CD4-positive, alpha-beta T cell (primary cell): ENCODE measurements at regions not wholly inside any gene's neighbourhood (a gene's known extent, or its start where the extent isn't known, plus 50 kb on each side); places are given as distances from the start of the nearest gene placed in this dataset.

Experiments used
- ATAC-seq: fragments of 200-7000 bp; cut with Tn5 transposase; one replicate; pipeline ENCODE4 v1.10.0; 2022; ENCODE audit warnings: mild to moderate bottlenecking; ENCODE audit not compliant: poor library complexity
- CTCF ChIA-PET: fragments of 350-600 bp; sonication (Branson Sonifier 250); formaldehyde crosslinking; loops from one replicate; lab custom pipeline; 2021; ENCODE audit warnings: antibody characterized with exemption, inconsistent platforms; lab: Charles Lee
- POLR2A ChIA-PET: fragments of 350-600 bp; sonication (Branson Sonifier 250); formaldehyde crosslinking; loops from one replicate; lab custom pipeline; 2021; ENCODE audit warnings: antibody characterized with exemption, inconsistent platforms; lab: Charles Lee
- DNase-seq, 14 experiments: peaks; one replicate each; pipeline ENCODE4 v3.0.0-alpha.2; 2013 to 2020; ENCODE audit warnings: mixed read lengths in 2 of 14
- H3K27ac ChIP-seq, 2 donors: one replicate each; pipeline versions ENCODE4 v1.5.1 to v1.7.0; 2013; ENCODE audit warnings: low read length in 2 of 2, low read depth in 1 of 2, mild to moderate bottlenecking in 1 of 2
- H3K27me3 ChIP-seq, 2 experiments: 1 replicate in 1 of 2; 2 replicates in 1 of 2; pipeline versions ENCODE4 v1.6.1 to v1.7.0; 2013; ENCODE audit warnings: low read length in 2 of 2, control low read depth in 1 of 2, mild to moderate bottlenecking in 1 of 2, moderate library complexity in 1 of 2; ENCODE audit not compliant: insufficient read depth in 2 of 2, control insufficient read depth in 1 of 2
- H3K36me3 ChIP-seq: one replicate; pipeline ENCODE4 v1.6.1; 2013; ENCODE audit warnings: low read length, control low read depth; ENCODE audit not compliant: insufficient read depth
- H3K4me1 ChIP-seq: one replicate; pipeline ENCODE4 v1.6.1; 2013; ENCODE audit warnings: low read length, control low read depth; ENCODE audit not compliant: insufficient read depth
- H3K4me3 ChIP-seq: one replicate; pipeline ENCODE4 v1.5.1; 2013; ENCODE audit warnings: mild to moderate bottlenecking, low read length, moderate library complexity
- H3K9me3 ChIP-seq, 2 experiments: 1 replicate in 1 of 2; 2 replicates in 1 of 2; pipeline versions ENCODE4 v1.6.1 to v1.7.0; 2013; ENCODE audit warnings: low read length in 2 of 2, mild to moderate bottlenecking in 2 of 2, control low read depth in 1 of 2, moderate library complexity in 1 of 2; ENCODE audit not compliant: control insufficient read depth in 1 of 2, insufficient read depth in 1 of 2
- H3K27ac Mint-ChIP-seq: one replicate; pipeline ENCODE4 v1.8.0; 2020; ENCODE audit warnings: mixed read lengths
- H3K27me3 Mint-ChIP-seq: one replicate; pipeline ENCODE4 v1.8.0; 2021; ENCODE audit warnings: mixed read lengths
- H3K36me3 Mint-ChIP-seq: one replicate; pipeline ENCODE4 v1.8.0; 2021; ENCODE audit warnings: low read depth, mixed read lengths
- H3K4me1 Mint-ChIP-seq: one replicate; pipeline ENCODE4 v1.8.0; 2021; ENCODE audit warnings: low read depth, mixed read lengths
- H3K4me3 Mint-ChIP-seq: one replicate; pipeline ENCODE4 v1.8.0; 2020; ENCODE audit warnings: mild to moderate bottlenecking, mixed read lengths
- H3K9me3 Mint-ChIP-seq: one replicate; pipeline ENCODE4 v1.8.0; 2020; ENCODE audit warnings: mixed read lengths
- CTCF ChIP-seq: fragments of 200-600 bp; IDR thresholded peaks from one replicate; pipeline ENCODE4 v1.8.0; 2022; ENCODE audit warnings: antibody characterized with exemption, mild to moderate bottlenecking
- intact Hi-C, 2 experiments: fragments of 100-400 bp; cut with DNase I in 1 of 2; cut with micrococcal nuclease in 1 of 2; formaldehyde crosslinking; loops; one replicate each; pipeline versions ENCODE4 v1.15.1 to v1.9.0; 2023 to 2025; cut with DNase I, micrococcal nuclease

- H3K4me3 Mint-ChIP-seq, result no peak overlapping the region
- no peak overlapping the region for H3K27ac Mint-ChIP-seq
- Histone ChIP-seq H3K9me3 (peaks cover 0 to 44% of the 10 kb centered on the region in 2 experiments), H3K4me3 (no peak overlapping the region), H3K27me3 (no peaks in the 10 kb centered on the region), H3K27ac (no peak overlapping the region), H3K36me3 (no peaks in the 10 kb centered on the region), H3K4me1 (no peaks in the 10 kb centered on the region)
- H3K9me3 Mint-ChIP-seq, result peaks cover 7% of the 10 kb centered on the region
- intact Hi-C loops, result no loop called here
- H3K27me3 Mint-ChIP-seq, result no peaks in the 10 kb centered on the region
- POLR2A ChIA-PET, result no interaction called here
- CTCF ChIA-PET, result no interaction called here
- no peaks in the 10 kb centered on the region for H3K4me1 Mint-ChIP-seq
- no peaks in the 10 kb centered on the region for H3K36me3 Mint-ChIP-seq
- ATAC-seq (no peak), DNase-seq (no peak)
- no peak for TF ChIP-seq CTCF
Measured at GRCh38 chr5:3349704-3350565, 245.7 kb upstream of the IRX1 start.

- Mint-ChIP-seq H3K27me3 (no peaks in the 10 kb centered on the region), H3K36me3 (no peaks in the 10 kb centered on the region), H3K27ac (no peak overlapping the region), H3K4me3 (no peak overlapping the region), H3K9me3 (peaks cover 9% of the 10 kb centered on the region), H3K4me1 (no peaks in the 10 kb centered on the region)
- CTCF ChIA-PET, result no interaction called here
- no peak for DNase-seq
- no peaks in the 10 kb centered on the region for H3K36me3 ChIP-seq
- H3K27me3 ChIP-seq, result no peaks in the 10 kb centered on the region
- no peaks in the 10 kb centered on the region for H3K4me1 ChIP-seq
- no peak for TF ChIP-seq CTCF
- H3K27ac ChIP-seq, result no peak overlapping the region
- POLR2A ChIA-PET, result no interaction called here
- H3K4me3 ChIP-seq, result no peak overlapping the region
- no peak for ATAC-seq
- intact Hi-C loops, result no loop called here
- H3K9me3 ChIP-seq, result peaks cover 0 to 49% of the 10 kb centered on the region in 2 experiments
Measured at GRCh38 chr5:3348576-3349535, 246.8 kb upstream of the IRX1 start.

- H3K9me3 ChIP-seq, result peaks cover 0 to 54% of the 10 kb centered on the region in 2 experiments
- H3K4me3 Mint-ChIP-seq, result no peak overlapping the region
Measured at GRCh38 chr5:3347741-3348140, 247.9 kb upstream of the IRX1 start.

More at GRCh38 chr5:3347741-3348140, 247.9 kb upstream of the IRX1 start:
- intact Hi-C loops, result no loop called here
- H3K9me3 Mint-ChIP-seq, result peaks cover 9% of the 10 kb centered on the region
- no peaks in the 10 kb centered on the region for H3K27me3 Mint-ChIP-seq
- H3K27ac Mint-ChIP-seq, result no peak overlapping the region
- Histone ChIP-seq H3K36me3 (no peaks in the 10 kb centered on the region), H3K27ac (no peak overlapping the region), H3K4me3 (no peak overlapping the region), H3K27me3 (no peaks in the 10 kb centered on the region), H3K4me1 (no peaks in the 10 kb centered on the region)
- H3K4me1 Mint-ChIP-seq, result no peaks in the 10 kb centered on the region
- ATAC-seq (no peak), DNase-seq (no peak)
- no peak for TF ChIP-seq CTCF
- H3K36me3 Mint-ChIP-seq, result no peaks in the 10 kb centered on the region
- ChIA-PET POLR2A (no interaction called here), CTCF (no interaction called here)
